Hematopoietic multipotent progenitor cell treated with erythropoietin and hydrocortisone succinate and interleukin-3 and kit ligand, for 17 days (in vitro differentiated cells): ENCODE measurements at regions not wholly inside any gene's neighbourhood (a gene's known extent, or its start where the extent isn't known, plus 50 kb on each side); places are given as distances from the start of the nearest gene placed in this dataset.

ENCODE experiments used
- DNase-seq: peaks from one replicate; pipeline ENCODE4 v3.0.0-alpha.2; 2015; ENCODE audit warnings: low spot score

GRCh38 chr2:4576075-4576474 is 872.7 kb downstream of the DCDC2C start:
- no peak for DNase-seq

- DNase-seq, result no peak
Observed at GRCh38 chr2:4579977-4580376, 876.6 kb downstream of the DCDC2C start.

GRCh38 chr2:4585057-4585635 is 881.8 kb downstream of the DCDC2C start:
- DNase-seq, result no peak

GRCh38 chr2:4588606-4589005 is 885.2 kb downstream of the DCDC2C start:
- DNase-seq, result no peak

DNA sequence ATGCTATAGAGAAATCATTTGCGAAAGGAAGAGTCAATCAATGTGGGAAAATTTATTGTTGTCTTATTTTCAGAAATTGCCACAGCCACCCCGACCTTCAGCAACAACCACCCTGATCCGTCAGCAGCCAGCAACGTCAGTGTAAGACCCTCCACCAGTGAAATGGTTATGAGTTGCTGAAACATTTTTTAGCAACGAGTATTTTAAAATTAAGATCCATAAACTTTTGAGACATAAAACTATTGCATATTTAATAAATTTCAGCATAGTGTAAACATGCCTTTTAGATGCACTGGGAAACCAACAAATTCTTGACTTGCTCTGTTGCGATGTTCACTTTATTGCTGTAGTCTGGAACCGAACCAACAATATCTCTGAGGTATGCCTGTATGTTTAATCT is 887.9 kb downstream of the DCDC2C start:
- no peak for DNase-seq

- DNase-seq, result no peak
Observed at GRCh38 chr2:4597400-4597799, 894.0 kb downstream of the DCDC2C start.

DNA sequence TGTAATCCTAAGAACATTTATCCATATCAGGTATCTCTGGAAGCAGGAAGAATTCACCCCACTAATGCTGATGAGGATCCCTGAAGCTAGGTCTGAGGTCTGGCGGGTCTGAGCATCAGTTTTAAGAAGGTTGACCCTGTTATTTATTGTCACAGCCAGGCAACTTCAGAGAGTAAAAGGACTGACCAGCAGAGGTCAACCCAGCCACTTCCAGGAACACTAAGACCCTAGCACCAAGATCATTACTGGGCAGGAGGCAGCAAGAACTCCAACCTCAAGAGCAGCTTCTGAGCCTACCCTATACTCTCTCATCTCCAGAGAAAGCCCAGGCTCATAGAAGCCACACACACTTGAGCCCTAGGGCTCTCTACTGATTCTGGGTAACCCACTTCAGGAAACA is 901.4 kb downstream of the DCDC2C start:
- no peak for DNase-seq

GRCh38 chr2:4618141-4618540 is 914.8 kb downstream of the DCDC2C start:
- no peak for DNase-seq

GRCh38 chr2:4618630-4619228 is 915.4 kb downstream of the DCDC2C start:
- DNase-seq, result no peak

GRCh38 chr2:4628998-4629501 is 925.7 kb downstream of the DCDC2C start:
- no peak for DNase-seq

GRCh38 chr2:4635289-4635688 is 931.9 kb downstream of the DCDC2C start:
- DNase-seq, result no peak

- no peak for DNase-seq
Observed at GRCh38 chr2:4653991-4654390, 950.6 kb downstream of the DCDC2C start.

GRCh38 chr2:4656326-4656725 is 953.0 kb downstream of the DCDC2C start:
- no peak for DNase-seq

GRCh38 chr2:4662161-4662779 is 958.9 kb downstream of the DCDC2C start:
- DNase-seq, result no peak

- DNase-seq, result no peak
Observed at GRCh38 chr2:4668381-4668780, 965.0 kb downstream of the DCDC2C start.

DNA sequence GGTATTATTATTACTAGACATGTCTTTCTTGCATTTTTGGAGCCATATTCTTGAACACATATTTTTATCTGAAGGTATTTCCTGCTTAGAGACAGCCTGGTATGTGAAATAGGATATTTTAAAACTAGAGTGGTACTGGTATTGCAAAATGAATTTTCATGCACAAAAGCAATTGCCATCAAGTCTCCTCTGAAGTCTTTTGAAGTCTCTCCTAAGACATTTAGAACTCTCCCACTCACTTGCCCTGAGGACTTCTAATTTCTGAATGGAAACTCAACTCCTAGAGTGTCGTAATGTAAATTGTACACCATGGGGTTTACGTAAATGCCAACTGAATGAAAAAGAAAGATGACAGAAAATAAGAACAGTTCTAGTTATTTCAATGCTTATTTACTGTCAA is 967.0 kb downstream of the DCDC2C start:
- DNase-seq, result no peak

DNA sequence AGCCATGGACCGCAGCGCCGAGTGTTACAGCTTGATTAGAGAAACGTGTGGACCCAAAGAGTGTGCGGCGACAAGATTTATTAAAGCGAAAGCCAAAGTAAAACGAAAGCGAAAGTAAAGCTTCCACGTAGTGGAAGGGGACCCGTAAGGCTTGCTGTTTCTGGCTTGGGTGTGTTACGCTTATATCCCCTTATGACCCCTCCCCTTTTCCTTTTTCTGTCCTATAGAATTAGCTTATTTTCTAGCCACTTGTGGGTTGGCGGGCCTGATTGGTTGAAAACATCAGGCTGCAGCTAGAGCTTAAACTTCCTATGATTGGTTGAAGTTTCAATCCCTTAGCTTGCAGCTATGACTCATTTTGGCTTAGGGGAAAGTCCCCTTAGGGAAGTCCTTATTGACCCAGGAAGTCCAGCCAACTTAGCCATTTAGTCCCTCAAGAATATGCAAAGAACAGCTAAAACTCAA is 969.7 kb downstream of the DCDC2C start:
- no peak for DNase-seq

DNA sequence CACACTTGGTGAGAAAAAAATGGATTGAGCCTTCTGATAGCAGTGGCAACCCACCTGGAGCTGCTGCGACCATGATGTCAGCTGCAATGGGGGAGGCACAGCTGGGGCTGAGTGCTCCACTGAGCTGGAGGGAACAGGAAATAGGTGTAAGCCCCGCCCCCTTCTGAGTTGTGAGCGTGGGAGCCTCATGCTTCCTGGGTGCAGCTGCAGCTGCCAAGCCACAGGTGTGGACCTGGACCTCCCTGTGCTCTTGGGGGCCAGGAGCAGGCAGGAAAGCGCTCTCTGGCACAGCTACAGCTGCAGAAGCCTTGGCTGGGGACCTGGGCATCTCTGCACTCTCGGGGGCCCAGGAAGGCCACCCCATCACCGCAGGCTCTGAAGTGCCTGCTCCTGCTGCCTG is 970.6 kb downstream of the DCDC2C start:
- DNase-seq, result no peak

DNA sequence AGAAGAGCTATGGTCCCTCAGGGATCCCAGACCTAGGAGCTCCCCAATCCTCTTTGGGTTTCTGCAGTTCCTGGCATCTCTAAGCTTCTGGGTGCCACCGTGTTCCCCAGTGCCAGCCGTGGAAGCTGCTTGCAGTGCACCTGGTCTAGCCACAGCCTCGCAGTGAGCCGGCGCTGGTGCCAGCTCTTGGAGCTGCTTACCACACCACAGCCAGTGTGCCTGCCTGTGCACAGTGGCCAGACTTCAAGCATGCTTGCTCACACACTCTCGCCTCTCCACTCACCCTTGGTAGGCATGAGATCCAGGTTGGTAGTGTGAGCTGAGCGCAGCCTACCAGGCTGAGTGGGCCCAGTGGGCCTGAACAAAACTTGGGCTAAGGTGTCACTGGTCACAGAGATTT is 971.9 kb downstream of the DCDC2C start:
- DNase-seq, result no peak

DNA sequence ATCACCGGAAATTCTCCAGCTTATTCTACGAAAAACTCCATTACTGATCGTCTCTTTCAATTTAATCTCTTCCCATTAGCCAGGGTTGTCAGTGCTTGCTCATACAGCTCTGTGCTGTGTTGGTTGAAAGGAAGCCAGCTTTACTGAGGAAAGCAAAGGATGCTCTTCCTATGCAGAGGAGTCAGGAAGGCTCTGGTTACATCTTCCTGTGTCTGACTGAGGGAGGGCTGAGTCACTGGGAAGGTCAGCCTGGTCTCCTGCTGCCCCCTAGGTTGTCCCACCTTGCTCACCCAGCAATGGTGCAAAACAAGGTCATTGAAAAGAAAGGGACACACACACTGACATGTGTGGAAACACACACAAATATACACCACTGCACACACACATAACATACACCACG is 975.6 kb downstream of the DCDC2C start:
- DNase-seq, result no peak

DNA sequence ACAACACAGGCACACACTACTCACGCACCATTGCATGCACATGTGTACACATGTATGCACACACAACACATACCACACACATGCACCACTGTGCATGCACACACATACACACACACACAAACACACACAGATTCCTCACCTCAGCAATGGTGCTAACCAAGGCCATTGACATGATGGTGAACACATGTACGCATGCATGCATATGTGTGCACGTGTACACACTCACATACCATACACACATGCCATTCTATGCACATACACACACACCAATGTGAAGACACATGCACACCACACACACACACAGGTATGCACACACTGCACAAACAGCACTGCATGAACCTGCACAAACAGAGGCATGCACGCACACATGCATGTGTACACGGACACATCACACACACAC is 976.0 kb downstream of the DCDC2C start:
- DNase-seq, result no peak

DNA sequence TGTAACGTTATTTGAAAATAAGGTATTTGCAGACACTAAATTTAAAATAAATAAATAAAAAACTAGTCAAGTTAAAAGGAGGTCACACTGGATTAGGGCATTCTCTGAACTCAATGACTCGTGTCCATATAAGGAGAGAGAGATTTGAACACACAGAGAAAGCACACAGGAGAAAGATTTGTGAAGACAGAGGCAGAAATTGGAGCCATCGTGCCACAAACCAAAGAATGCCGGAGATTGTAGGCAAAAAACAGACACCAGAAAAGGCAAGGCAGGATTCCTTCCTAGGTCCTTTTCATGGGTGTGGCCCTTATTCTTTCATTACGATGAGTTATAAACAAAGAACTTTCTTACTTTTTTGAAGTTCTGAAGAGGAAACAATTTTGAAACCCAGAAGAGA is 981.5 kb downstream of the DCDC2C start:
- DNase-seq, result no peak

DNA sequence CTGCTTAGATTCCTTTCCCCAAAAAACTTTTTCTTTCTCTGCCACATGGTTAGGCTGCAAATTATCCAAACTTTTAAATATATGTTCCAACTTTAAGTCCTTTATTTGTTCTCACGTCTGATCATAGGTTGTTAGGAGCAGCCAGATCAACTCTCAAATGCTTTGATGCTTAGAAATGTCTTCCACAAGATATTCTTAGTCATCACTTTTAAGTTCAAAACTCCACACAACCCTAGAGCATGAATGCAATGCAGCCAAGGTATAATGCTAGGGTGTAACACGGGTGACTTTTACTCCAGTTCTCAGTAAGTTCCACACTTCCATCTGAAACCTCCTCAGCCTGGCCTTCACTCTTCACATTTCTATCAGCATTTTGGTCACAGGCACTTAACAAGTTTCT is 987.5 kb downstream of the DCDC2C start:
- DNase-seq, result no peak

DNA sequence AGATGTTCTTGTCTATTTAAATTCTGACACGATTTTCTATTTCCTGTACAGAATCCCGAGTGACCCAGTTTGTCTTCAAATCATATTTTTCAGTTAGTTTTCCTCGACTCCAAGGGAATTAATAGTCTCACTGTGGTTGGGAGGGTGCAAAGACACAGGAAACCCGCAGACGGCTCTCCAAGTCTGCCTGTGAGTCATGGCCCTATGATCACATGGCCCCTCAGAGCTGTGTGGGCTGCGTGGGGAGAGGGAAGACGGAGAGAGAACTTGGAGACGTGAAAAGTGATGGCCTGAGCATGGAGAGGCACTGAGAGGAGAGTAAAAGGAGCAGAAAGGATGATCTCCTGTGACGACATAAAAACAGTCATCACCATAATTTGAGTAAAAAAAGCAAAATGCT is 989.9 kb downstream of the DCDC2C start:
- DNase-seq, result no peak
